Mucosa of descending colon (tissue), 3 donors: ENCODE measurements at regions not wholly inside any gene's neighbourhood (a gene's known extent, or its start where the extent isn't known, plus 50 kb on each side); places are given as distances from the start of the nearest gene placed in this dataset.

ENCODE experiments used
- ATAC-seq: fragments of 200-7000 bp; cut with Tn5 transposase; one replicate; pipeline ENCODE4 v1.9.1; 2020; ENCODE audit warnings: mild to moderate bottlenecking, moderate library complexity
- DNase-seq, 3 donors: peaks; one replicate each; pipeline ENCODE4 v3.0.0-alpha.2; 2020
- H3K36me3 ChIP-seq: fragments of 200-600 bp; one replicate; pipeline ENCODE4 v1.8.0; 2021; ENCODE audit warnings: low read depth, mild to moderate bottlenecking
- H3K4me1 ChIP-seq: fragments of 200-600 bp; one replicate; pipeline ENCODE4 v1.8.0; 2021; ENCODE audit warnings: low read depth, mild to moderate bottlenecking
- H3K4me3 ChIP-seq: fragments of 200-600 bp; one replicate; pipeline ENCODE4 v1.8.0; 2021; ENCODE audit warnings: mild to moderate bottlenecking
- H3K9me3 ChIP-seq: fragments of 200-600 bp; one replicate; pipeline ENCODE4 v1.8.0; 2021; ENCODE audit warnings: mild to moderate bottlenecking
- intact Hi-C, 2 donors: fragments of 100-400 bp; cut with DNase I in 1 of 2; cut with micrococcal nuclease in 1 of 2; formaldehyde crosslinking; loops; one replicate each; pipeline versions ENCODE4 v1.11.0 to v1.11.1; 2022; cut with DNase I, micrococcal nuclease
- TF ChIP-seq, protein P1 (sequence below): fragments of 200-600 bp; IDR thresholded peaks from one replicate; pipeline ENCODE4 v1.8.0; 2022; ENCODE audit warnings: antibody characterized with exemption, mild to moderate bottlenecking
- donor health status: DM: no; HTN: no; CAD: no; lungs with moderate emphysema.
- donor health status: DM: no; HTN: no; CAD: no.
- donor health status: DM: no; HTN: yes; CAD: no.

DNA sequence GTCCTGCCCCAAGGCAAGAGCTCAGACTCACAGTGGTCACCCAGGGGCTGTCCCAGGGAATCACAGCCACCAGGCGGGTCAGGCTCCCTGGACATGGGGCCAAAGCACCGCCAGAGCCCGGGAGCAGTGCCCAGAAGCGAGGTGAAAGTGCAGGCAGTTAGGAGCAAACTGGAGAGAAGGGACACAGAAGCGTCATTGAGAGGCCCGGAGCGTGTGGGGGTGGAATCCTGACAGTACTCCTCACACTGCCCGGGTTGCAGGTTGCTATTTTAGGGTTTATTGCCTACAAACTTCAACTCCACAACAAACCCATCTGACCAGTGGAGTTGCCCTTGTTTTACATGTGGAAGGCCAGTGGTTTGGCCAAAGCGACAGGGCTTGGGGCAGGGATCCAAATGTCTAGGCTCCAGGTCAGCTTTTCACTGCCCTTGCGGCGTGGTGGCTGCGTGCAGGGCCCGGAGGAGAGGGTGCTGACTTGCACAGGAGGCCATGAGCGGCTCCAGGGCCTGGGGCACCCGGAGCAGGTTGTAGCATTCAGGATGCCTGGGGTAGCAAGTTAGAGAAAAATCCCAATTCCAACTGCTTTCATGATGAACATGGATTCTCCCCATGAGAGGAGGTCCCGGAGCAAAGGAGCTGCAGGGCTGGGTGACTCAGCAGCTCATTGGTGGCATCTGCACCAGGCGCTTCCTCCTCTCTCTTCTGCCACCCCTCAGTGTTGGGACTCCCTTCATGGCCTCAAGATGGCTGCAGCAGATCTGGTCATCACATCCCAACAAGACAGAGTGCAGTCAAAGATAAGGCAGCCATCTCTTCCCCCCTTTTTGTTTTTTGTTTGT lies 112.3 kb upstream of the NCOR2 start:
- ATAC-seq: peak; percentile 11
- no peaks in the 10 kb centered on the region for H3K36me3 ChIP-seq
- TF ChIP-seq, protein P1, sequence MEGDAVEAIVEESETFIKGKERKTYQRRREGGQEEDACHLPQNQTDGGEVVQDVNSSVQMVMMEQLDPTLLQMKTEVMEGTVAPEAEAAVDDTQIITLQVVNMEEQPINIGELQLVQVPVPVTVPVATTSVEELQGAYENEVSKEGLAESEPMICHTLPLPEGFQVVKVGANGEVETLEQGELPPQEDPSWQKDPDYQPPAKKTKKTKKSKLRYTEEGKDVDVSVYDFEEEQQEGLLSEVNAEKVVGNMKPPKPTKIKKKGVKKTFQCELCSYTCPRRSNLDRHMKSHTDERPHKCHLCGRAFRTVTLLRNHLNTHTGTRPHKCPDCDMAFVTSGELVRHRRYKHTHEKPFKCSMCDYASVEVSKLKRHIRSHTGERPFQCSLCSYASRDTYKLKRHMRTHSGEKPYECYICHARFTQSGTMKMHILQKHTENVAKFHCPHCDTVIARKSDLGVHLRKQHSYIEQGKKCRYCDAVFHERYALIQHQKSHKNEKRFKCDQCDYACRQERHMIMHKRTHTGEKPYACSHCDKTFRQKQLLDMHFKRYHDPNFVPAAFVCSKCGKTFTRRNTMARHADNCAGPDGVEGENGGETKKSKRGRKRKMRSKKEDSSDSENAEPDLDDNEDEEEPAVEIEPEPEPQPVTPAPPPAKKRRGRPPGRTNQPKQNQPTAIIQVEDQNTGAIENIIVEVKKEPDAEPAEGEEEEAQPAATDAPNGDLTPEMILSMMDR: no peak
- DNase-seq: no peak
- intact Hi-C loops: no loop called here
- no peaks in the 10 kb centered on the region for H3K9me3 ChIP-seq
- H3K4me3 ChIP-seq: no peak overlapping the region
- H3K4me1 ChIP-seq: peaks cover 4% of the 10 kb centered on the region

DNA sequence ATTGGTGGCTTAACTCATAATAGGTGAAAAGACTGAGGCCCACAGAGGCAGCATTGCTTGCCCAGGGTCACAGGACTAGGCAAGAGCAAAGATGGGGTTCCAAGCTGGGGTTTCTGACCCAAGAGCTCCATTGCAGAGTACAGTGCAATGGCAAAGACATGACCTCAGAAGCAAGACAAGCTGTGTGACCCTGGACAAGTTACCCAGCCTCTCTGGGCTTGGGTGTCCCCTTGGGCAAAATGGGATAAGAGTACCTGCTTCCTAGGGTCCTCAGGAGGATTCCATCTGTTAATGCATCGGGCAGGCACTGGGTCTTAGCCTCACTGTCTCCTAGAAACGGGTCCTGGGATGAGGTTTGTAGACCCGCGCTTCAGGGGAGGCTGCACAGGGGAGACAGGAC lies 111.6 kb upstream of the NCOR2 start:
- DNase-seq: no peak
- peaks cover 4% of the 10 kb centered on the region for H3K4me1 ChIP-seq
- intact Hi-C loops: no loop called here

DNA sequence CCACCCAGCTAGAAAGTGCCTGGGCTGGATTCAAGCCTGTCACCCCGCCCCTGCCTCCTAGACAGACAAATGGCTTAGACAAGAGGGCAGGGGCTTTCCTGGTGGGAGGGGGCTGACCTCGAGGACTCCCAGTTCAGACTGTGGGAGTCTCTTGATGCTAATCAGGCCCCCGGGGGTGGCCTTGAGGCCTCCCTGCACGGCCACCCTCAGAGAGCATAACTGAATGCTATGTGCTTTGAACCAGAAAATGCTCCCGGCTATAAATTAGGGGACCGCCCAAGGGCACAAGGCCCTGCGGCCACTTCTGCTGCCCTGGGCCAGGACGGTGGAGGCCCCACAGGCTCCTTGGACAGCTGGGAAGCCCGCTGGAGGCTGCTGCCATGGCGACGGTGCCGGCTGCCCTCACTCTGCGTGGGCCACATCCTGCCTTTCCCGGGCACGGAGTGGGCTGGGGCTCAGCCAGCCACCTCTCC lies 111.0 kb upstream of the NCOR2 start:
- DNase-seq (no peak), ATAC-seq (no peak)
- intact Hi-C loops: no loop called here
- H3K9me3 ChIP-seq: no peaks in the 10 kb centered on the region
- H3K4me1 ChIP-seq: peaks cover 4% of the 10 kb centered on the region
- H3K36me3 ChIP-seq: no peaks in the 10 kb centered on the region
- TF ChIP-seq, protein P1: no peak
- H3K4me3 ChIP-seq: no peak overlapping the region

More for the DNA sequence above, 111.6 kb upstream of the NCOR2 start:
- TF ChIP-seq, protein P1: no peak
- no peak for ATAC-seq
- H3K4me3 ChIP-seq: no peak overlapping the region
- H3K36me3 ChIP-seq: no peaks in the 10 kb centered on the region
- H3K9me3 ChIP-seq: no peaks in the 10 kb centered on the region

DNA sequence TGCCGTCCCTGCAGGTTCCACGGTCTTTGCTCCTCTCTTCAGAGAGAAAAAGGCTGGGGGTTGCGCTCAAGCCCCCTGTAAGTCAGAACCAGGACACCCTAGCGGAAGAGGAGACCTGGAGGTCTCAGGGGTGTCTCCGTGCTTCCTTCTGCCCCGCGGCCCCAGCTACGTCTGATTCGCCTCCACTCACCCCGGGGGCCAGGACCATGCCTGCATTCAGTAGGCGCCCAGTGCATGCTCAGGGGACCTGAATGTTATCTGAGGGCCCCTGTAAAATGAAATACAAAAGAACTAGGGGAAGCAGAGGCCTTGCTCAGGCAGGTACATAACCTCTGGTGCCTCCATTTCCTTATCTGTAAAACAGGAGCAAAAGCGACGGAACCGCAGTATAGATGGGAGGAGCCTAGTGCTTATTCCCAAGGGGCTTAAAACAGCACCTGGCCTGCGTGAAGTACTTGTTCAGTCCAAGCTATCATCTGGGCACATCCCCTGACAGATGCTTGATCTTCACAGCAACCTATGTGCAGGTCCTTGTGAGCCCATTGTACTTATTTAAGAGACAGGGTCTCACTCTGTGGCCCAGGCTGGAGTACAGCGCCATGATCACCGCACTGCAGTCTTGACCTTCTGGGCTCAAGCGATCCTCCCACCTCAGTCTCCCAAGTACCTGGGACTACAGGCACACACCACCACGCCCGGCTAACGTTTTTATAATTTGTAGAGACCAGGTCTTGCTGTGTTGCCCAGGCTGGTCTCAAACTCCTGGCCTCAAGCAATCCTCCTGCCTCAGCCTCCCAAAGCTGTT lies 110.3 kb upstream of the NCOR2 start:
- no peak for DNase-seq
- TF ChIP-seq, protein P1: no peak
- Histone ChIP-seq H3K4me1 (peaks cover 4% of the 10 kb centered on the region), H3K9me3 (no peaks in the 10 kb centered on the region), H3K4me3 (no peak overlapping the region), H3K36me3 (no peaks in the 10 kb centered on the region)
- no peak for ATAC-seq
- intact Hi-C loops: no loop called here

DNA sequence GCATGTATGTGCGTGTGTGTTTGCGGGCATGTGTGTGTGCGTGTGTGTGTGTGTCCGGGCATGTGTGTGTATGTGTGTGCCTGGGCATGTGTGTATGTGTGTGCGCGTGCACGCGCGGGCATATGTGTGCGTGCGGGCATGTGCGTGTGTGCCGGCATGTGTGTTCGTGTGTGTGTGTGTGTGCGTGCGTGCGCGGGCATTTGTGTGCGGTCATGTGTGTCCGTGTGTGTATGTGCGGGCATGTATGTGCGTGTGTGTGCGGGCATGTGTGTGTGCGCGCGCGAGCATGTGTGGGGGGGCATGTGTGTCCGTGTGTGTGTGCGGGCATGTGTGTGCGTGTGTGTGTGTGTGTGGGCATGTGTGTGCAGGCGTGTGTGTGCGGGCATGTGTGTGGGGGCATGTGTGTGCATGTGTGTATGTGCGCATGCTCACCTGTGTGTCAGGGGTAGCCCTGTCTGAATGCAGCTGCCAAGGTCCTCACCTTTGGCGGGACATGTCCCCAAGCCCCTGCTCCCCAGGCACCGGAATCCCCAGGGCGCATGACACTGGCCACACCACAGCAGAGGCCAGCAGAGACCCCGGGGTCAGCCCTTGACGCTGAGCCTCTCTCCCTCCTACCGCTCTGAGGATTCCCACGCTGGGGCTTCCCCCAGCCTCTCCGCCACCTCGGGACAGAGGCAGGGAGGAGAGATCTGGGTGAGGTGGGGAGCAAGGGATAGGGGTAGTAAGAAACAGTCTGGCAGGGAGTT lies 109.5 kb upstream of the NCOR2 start:
- H3K4me3 ChIP-seq: no peak overlapping the region
- ATAC-seq (no peak), DNase-seq (no peak)
- intact Hi-C loops: no loop called here
- H3K4me1 ChIP-seq: peaks cover 4% of the 10 kb centered on the region
- H3K9me3 ChIP-seq: no peaks in the 10 kb centered on the region
- H3K36me3 ChIP-seq: no peaks in the 10 kb centered on the region
- TF ChIP-seq, protein P1: no peak
